ENCODE measurements at regions not wholly inside any gene's neighbourhood (a gene's known extent, or its start where the extent isn't known, plus 50 kb on each side); places are given as distances from the start of the nearest gene placed in this dataset.
"Not testable (repeated sequence)": the region's sequence is repeated elsewhere in the genome, so short reads cannot be mapped to it uniquely, and the experiment has no call there.

GRCh38 chr1:81738875-81739274 lies 61.9 kb upstream of the ADGRL2 start:
- H3K27me3 Mint-ChIP-seq = no peaks in the 10 kb centered on the region
- no peaks in the 10 kb centered on the region for H3K9me3 Mint-ChIP-seq
- no peak overlapping the region for H3K4me3 Mint-ChIP-seq
- no peak overlapping the region for H3K27ac Mint-ChIP-seq
- no peak for DNase-seq
- POLR2A ChIA-PET = interaction anchor here (0.6 kb wide), 1 partner anchor 181 kb away, joined by 3 read pairs; no protein-coding TSS in a partner anchor
- no peaks in the 10 kb centered on the region for H3K4me1 Mint-ChIP-seq
- CTCF ChIA-PET = no interaction called here
- no peaks in the 10 kb centered on the region for H3K36me3 Mint-ChIP-seq (ENCODE audit: low read depth)

DNA sequence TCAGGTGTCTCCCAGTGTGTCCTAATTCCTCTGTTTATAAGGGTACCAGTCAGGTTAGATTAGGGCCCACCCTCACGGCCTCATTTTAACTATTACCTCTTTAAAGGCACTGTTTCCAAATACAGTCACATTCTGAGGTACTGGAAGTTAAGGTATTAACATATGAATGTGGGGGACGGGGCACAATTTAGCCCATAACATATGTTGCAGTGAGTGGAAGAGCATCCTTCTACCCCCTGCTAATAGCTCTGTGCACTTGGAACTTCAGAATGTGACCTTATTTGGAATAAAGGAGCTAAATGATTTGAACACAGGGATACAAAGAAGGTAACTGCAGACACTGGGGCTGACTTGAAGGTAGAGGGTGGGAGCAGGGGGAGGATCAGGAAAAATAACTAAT lies 67.3 kb upstream of the ADGRL2 start:
- no peaks in the 10 kb centered on the region for H3K4me1 Mint-ChIP-seq
- H3K27ac Mint-ChIP-seq = no peak overlapping the region
- CTCF ChIA-PET = no interaction called here
- no peaks in the 10 kb centered on the region for H3K9me3 Mint-ChIP-seq
- DNase-seq = no peak
- H3K27me3 Mint-ChIP-seq = no peaks in the 10 kb centered on the region
- H3K4me3 Mint-ChIP-seq = no peak overlapping the region
- H3K36me3 Mint-ChIP-seq (ENCODE audit: low read depth) = no peaks in the 10 kb centered on the region
- POLR2A ChIA-PET = no interaction called here

GRCh38 chr1:81731989-81732388 lies 68.7 kb upstream of the ADGRL2 start:
- Mint-ChIP-seq H3K4me3 (no peak overlapping the region), H3K36me3 (ENCODE audit: low read depth) (no peaks in the 10 kb centered on the region), H3K4me1 (no peaks in the 10 kb centered on the region), H3K27ac (no peak overlapping the region), H3K27me3 (no peaks in the 10 kb centered on the region), H3K9me3 (no peaks in the 10 kb centered on the region)
- CTCF ChIA-PET = no interaction called here
- no peak for DNase-seq
- POLR2A ChIA-PET = no interaction called here

GRCh38 chr1:81730881-81731280 lies 69.9 kb upstream of the ADGRL2 start:
- H3K36me3 Mint-ChIP-seq (ENCODE audit: low read depth) = no peaks in the 10 kb centered on the region
- H3K4me3 Mint-ChIP-seq = no peak overlapping the region
- H3K27me3 Mint-ChIP-seq = no peaks in the 10 kb centered on the region
- H3K4me1 Mint-ChIP-seq = no peaks in the 10 kb centered on the region
- no peaks in the 10 kb centered on the region for H3K9me3 Mint-ChIP-seq
- ChIA-PET CTCF (no interaction called here), POLR2A (no interaction called here)
- DNase-seq = no peak
- H3K27ac Mint-ChIP-seq = no peak overlapping the region

DNA sequence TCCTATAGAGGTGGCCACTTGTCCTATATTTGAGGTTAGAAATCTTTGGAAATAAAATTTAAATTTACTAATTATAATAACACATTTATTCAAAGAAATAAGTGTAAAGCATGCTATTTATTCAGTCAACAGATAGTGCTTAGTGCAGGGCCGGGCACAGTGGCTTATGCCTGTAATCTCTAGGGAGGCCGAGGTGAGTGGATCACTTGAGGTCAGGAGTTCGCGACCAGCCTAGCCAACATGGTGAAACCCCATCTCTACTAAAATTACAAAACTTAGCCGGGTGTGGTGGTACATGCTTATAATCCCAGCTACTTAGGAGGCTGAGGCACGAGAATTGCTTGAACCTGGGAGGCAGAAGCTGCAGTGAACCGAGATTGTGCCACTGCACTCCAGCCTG lies 70.4 kb upstream of the ADGRL2 start:
- CTCF ChIA-PET; H3K27me3 Mint-ChIP-seq; H3K9me3 Mint-ChIP-seq; H3K4me3 Mint-ChIP-seq; H3K4me1 Mint-ChIP-seq; H3K36me3 Mint-ChIP-seq (ENCODE audit: low read depth); POLR2A ChIA-PET; H3K27ac Mint-ChIP-seq; DNase-seq: not testable (repeated sequence)

DNA sequence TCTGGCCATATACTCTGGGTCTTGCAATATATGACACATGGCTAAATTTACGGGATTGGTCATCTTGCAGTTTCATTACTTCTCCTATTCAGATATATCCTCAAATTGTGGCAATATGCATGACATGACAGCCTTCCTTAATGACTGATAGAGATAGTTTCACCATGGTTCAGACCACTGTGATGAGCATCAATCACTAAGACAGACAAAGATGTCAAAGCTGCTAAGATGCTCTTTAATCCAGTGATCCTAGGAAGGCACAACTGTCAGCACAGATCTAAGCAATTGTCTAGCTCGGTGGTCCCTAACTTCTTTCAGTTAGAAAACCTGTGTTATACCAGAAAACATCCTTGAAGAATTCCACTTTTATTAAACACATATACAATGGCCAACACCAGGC lies 70.9 kb upstream of the ADGRL2 start:
- no peak for DNase-seq
- ChIA-PET POLR2A (no interaction called here), CTCF (no interaction called here)
- H3K9me3 Mint-ChIP-seq = no peaks in the 10 kb centered on the region
- H3K4me1 Mint-ChIP-seq = no peaks in the 10 kb centered on the region
- H3K27me3 Mint-ChIP-seq = no peaks in the 10 kb centered on the region
- H3K4me3 Mint-ChIP-seq = no peak overlapping the region
- H3K36me3 Mint-ChIP-seq (ENCODE audit: low read depth) = no peaks in the 10 kb centered on the region
- H3K27ac Mint-ChIP-seq = no peak overlapping the region

DNA sequence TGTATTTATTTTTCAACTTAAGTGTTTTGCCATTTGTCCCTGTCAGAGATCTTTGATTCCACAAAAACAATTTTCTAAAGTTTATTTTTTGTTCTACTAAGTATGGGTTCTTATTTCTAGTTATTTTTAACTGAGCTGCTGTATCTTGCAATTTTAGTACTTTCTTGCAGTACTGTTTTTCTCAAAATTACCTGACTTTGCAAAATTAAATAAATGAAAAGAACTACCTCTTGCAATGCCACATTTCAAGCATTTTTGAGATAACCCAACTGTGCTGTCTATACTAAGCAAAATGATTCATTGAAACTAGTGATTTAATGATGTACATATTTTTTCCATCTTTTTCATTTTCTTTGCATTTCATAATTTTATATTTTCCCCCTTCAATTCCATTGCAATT lies 71.5 kb upstream of the ADGRL2 start:
- ChIA-PET CTCF (no interaction called here), POLR2A (no interaction called here)
- Mint-ChIP-seq H3K4me3 (no peak overlapping the region), H3K27ac (no peak overlapping the region), H3K9me3 (no peaks in the 10 kb centered on the region), H3K36me3 (ENCODE audit: low read depth) (no peaks in the 10 kb centered on the region), H3K4me1 (no peaks in the 10 kb centered on the region), H3K27me3 (no peaks in the 10 kb centered on the region)
- DNase-seq = no peak

GRCh38 chr1:81725823-81726222 lies 74.9 kb upstream of the ADGRL2 start:
- Mint-ChIP-seq H3K27ac (no peak overlapping the region), H3K4me1 (no peaks in the 10 kb centered on the region), H3K4me3 (no peak overlapping the region), H3K9me3 (no peaks in the 10 kb centered on the region), H3K36me3 (ENCODE audit: low read depth) (no peaks in the 10 kb centered on the region), H3K27me3 (no peaks in the 10 kb centered on the region)
- CTCF ChIA-PET = no interaction called here
- no peak for DNase-seq
- POLR2A ChIA-PET = no interaction called here

DNA sequence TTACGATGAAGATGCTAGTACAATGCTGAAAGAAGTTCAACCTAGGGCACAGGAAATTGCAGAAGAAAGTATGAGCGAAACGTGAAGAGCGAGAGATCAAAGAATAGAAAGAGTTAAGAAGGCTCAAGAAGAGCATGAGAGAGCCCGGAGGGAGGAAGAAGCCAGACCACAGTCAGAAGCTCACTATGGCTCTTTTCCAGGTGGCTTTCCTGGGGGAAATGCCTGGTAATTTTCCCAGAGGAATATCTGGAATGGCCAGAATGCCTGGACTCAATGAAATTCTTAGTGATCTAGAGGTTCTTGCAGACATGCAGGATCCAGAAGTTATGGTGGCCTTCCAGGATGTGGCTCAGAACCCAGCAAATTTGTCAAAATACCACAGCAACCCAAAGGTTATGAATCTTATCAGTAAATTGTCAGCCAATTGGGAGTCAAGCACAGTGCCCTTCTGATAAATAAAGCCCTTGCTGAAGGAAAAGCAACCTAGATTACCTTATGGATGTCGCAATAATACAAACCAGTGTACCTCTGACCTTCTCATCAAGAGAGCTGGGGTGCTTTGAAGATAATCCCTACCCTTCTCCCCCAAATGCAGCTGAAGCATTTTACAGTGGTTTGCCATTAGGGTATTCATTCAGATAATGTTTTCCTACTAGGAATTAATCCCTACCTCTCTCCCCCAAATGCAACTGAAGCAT lies 78.0 kb upstream of the ADGRL2 start:
- DNase-seq; POLR2A ChIA-PET; H3K4me1 Mint-ChIP-seq; H3K27ac Mint-ChIP-seq; H3K36me3 Mint-ChIP-seq (ENCODE audit: low read depth); H3K9me3 Mint-ChIP-seq; H3K4me3 Mint-ChIP-seq; H3K27me3 Mint-ChIP-seq: not testable (repeated sequence)
- CTCF ChIA-PET = interaction anchor here (0.7 kb wide), 1 partner anchor 23 kb away, joined by 4 read pairs; no protein-coding TSS in a partner anchor

- H3K9me3 Mint-ChIP-seq, CTCF ChIA-PET: not testable (repeated sequence)
Observed at GRCh38 chr1:81720256-81720655, 80.5 kb upstream of the ADGRL2 start.

DNA sequence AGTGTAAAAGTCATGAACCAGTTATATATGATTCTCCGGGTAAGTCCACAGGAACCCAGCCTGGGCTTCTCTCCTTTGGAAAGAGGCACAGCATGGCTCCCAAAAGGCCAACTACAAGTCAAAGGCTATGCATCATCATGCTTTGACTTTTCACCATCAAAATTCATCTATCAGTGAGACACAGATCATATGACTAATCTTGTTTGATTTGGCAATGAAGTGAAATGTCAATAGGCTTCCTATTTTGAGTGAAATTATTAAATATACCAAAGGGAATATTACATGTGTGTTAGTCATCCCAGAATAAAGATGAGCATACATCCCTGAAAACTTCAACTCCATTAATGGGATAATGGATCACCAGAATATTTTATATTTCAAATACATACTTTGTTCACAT lies 83.5 kb upstream of the ADGRL2 start:
- Mint-ChIP-seq H3K27ac (no peak overlapping the region), H3K4me1 (no peaks in the 10 kb centered on the region), H3K9me3 (no peaks in the 10 kb centered on the region), H3K27me3 (no peaks in the 10 kb centered on the region), H3K4me3 (no peak overlapping the region), H3K36me3 (ENCODE audit: low read depth) (no peaks in the 10 kb centered on the region)
- POLR2A ChIA-PET = no interaction called here
- CTCF ChIA-PET = no interaction called here
- DNase-seq = no peak

More at GRCh38 chr1:81720256-81720655, 80.5 kb upstream of the ADGRL2 start:
- H3K4me3 Mint-ChIP-seq; DNase-seq; H3K27me3 Mint-ChIP-seq; POLR2A ChIA-PET; H3K27ac Mint-ChIP-seq; H3K36me3 Mint-ChIP-seq (ENCODE audit: low read depth); H3K4me1 Mint-ChIP-seq: not testable (repeated sequence)

GRCh38 chr1:81715391-81715790 lies 85.3 kb upstream of the ADGRL2 start:
- ChIA-PET CTCF (no interaction called here), POLR2A (no interaction called here)
- no peak overlapping the region for H3K27ac Mint-ChIP-seq
- H3K36me3 Mint-ChIP-seq (ENCODE audit: low read depth) = no peaks in the 10 kb centered on the region
- no peak overlapping the region for H3K4me3 Mint-ChIP-seq
- no peaks in the 10 kb centered on the region for H3K4me1 Mint-ChIP-seq
- DNase-seq = no peak
- no peaks in the 10 kb centered on the region for H3K9me3 Mint-ChIP-seq
- no peaks in the 10 kb centered on the region for H3K27me3 Mint-ChIP-seq

GRCh38 chr1:81714636-81715035 lies 86.1 kb upstream of the ADGRL2 start:
- DNase-seq = no peak
- Mint-ChIP-seq H3K27ac (no peak overlapping the region), H3K9me3 (no peaks in the 10 kb centered on the region), H3K4me1 (no peaks in the 10 kb centered on the region), H3K27me3 (no peaks in the 10 kb centered on the region), H3K36me3 (ENCODE audit: low read depth) (no peaks in the 10 kb centered on the region), H3K4me3 (no peak overlapping the region)
- ChIA-PET CTCF (no interaction called here), POLR2A (no interaction called here)

- Mint-ChIP-seq H3K4me3 (no peak overlapping the region), H3K27ac (no peak overlapping the region), H3K4me1 (no peaks in the 10 kb centered on the region), H3K27me3 (no peaks in the 10 kb centered on the region), H3K9me3 (no peaks in the 10 kb centered on the region), H3K36me3 (ENCODE audit: low read depth) (no peaks in the 10 kb centered on the region)
- no peak for DNase-seq
- ChIA-PET POLR2A (no interaction called here), CTCF (no interaction called here)
Observed at GRCh38 chr1:81712425-81712824, 88.3 kb upstream of the ADGRL2 start.
